GM23248 (cell line): ENCODE measurements at regions not wholly inside any gene's neighbourhood (a gene's known extent, or its start where the extent isn't known, plus 50 kb on each side); places are given as distances from the start of the nearest gene placed in this dataset.
A peak's percentile ranks its signal among the peaks of the same experiment; 100 is the strongest.

Experiments
- DNase-seq: peaks from one replicate; pipeline ENCODE4 v3.0.0-alpha.2; 2015
- H2AFZ ChIP-seq: fragments of 200-600 bp; sonication (generic); 2 replicates; pipeline ENCODE4 v1.6.1; 2016; ENCODE audit warnings: antibody characterized with exemption
- H3F3A ChIP-seq: fragments of 200-600 bp; sonication (generic); 2 replicates; pipeline ENCODE4 v1.6.1; 2016; ENCODE audit warnings: mild to moderate bottlenecking, antibody characterized with exemption, mixed run types; ENCODE audit not compliant: insufficient read depth
- H3K27ac ChIP-seq: fragments of 200-600 bp; sonication (generic); 2 replicates; pipeline ENCODE4 v1.5.1; 2016; ENCODE audit warnings: mild to moderate bottlenecking
- H3K27me3 ChIP-seq: fragments of 200-600 bp; sonication (generic); replicated peaks from 2 replicates; pipeline ENCODE4 v1.6.1; 2016; ENCODE audit warnings: mild to moderate bottlenecking; ENCODE audit not compliant: insufficient read depth
- H3K36me3 ChIP-seq: fragments of 200-600 bp; sonication (generic); 2 replicates; pipeline ENCODE4 v1.6.1; 2016; ENCODE audit warnings: low read depth, mild to moderate bottlenecking
- H3K4me1 ChIP-seq: fragments of 200-600 bp; sonication (generic); 2 replicates; pipeline ENCODE4 v1.6.1; 2016; ENCODE audit warnings: mild to moderate bottlenecking; ENCODE audit not compliant: insufficient read depth
- H3K4me2 ChIP-seq: fragments of 200-600 bp; sonication (generic); one replicate; pipeline ENCODE4 v1.6.1; 2016; ENCODE audit warnings: mild to moderate bottlenecking; ENCODE audit not compliant: unreplicated experiment
- H3K4me3 ChIP-seq: fragments of 200-600 bp; sonication (generic); 2 replicates; pipeline ENCODE4 v1.5.1; 2016; ENCODE audit warnings: mild to moderate bottlenecking
- H3K79me2 ChIP-seq: fragments of 200-600 bp; sonication (generic); 2 replicates; pipeline ENCODE4 v1.6.1; 2016; ENCODE audit warnings: mild to moderate bottlenecking; ENCODE audit not compliant: insufficient read depth
- H3K9ac ChIP-seq: fragments of 200-600 bp; sonication (generic); 2 replicates; pipeline ENCODE4 v1.6.1; 2016; ENCODE audit warnings: mild to moderate bottlenecking
- H3K9me2 ChIP-seq: fragments of 200-600 bp; sonication (generic); 2 replicates; pipeline ENCODE4 v1.6.1; 2016; ENCODE audit warnings: mixed run types, mild to moderate bottlenecking, moderate library complexity; ENCODE audit not compliant: insufficient read depth
- H3K9me3 ChIP-seq: fragments of 200-600 bp; sonication (generic); one replicate; pipeline ENCODE4 v1.6.1; 2017; ENCODE audit warnings: low read depth
- H4K20me1 ChIP-seq: fragments of 200-600 bp; sonication (generic); 2 replicates; pipeline ENCODE4 v1.6.0; 2016; ENCODE audit not compliant: insufficient read depth
- EZH2 ChIP-seq: fragments of 200-600 bp; sonication (generic); IDR thresholded peaks from 2 replicates; pipeline ENCODE4 v1.6.1; 2018; ENCODE audit warnings: antibody characterized with exemption, mild to moderate bottlenecking; ENCODE audit not compliant: insufficient read depth, poor library complexity, severe bottlenecking
- EZH2phosphoT487 ChIP-seq: fragments of 200-600 bp; sonication (generic); IDR thresholded peaks from 2 replicates; pipeline ENCODE4 v1.6.1; 2018; ENCODE audit warnings: antibody characterized with exemption, moderate library complexity, mild to moderate bottlenecking, low read depth; ENCODE audit not compliant: insufficient read depth
- WGBS, 2 experiments: methylation state at CpG; one replicate each; pipeline ENCODE4 v1.1.6; 2015 to 2017; ENCODE audit warnings: low lambda C conversion rate in 2 of 2, low coverage in 1 of 2; ENCODE audit errors: missing lambda C conversion rate in 2 of 2; 5-methylcytosine and 5-hydroxymethylcytosine counted together
- in situ Hi-C: fragments of 300-500 bp; cut with MboI; formaldehyde crosslinking; loops from 2 replicates; pipeline ENCODE4 v1.15.0; 2020

DNA sequence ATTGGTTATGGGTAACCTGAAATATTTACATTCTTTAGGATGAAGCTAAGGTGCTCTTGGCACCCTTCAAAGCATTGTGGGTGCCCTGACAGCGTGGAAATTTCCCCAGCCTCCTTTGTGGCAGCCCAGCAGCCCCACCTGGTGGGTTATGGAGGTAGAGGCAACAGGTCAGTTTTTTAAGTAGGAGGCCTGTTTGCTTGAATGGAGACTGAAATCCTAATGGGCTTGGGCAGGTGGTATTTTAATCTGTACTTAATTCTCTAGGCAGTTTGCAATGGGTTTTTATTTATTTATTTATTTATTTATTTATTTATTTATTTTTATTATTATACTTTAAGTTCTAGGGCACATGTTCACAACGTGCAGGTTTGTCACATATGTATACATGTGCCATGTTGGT lies 139.4 kb downstream of the EPC1 start:
- no peaks in the 10 kb centered on the region for H3K27me3 ChIP-seq
- no peaks in the 10 kb centered on the region for H3K79me2 ChIP-seq
- H3K9me3 ChIP-seq = no peaks in the 10 kb centered on the region
- H3K4me1 ChIP-seq = peaks cover 17% of the 10 kb centered on the region
- no peak overlapping the region for H3K4me3 ChIP-seq
- WGBS, 2 experiments = 58 to 74% methylated on average over 2 of the region's 2 CpGs
- no peak overlapping the region for H3K9ac ChIP-seq
- peak; percentile 73 for DNase-seq
- H3K36me3 ChIP-seq = no peaks in the 10 kb centered on the region
- in situ Hi-C loops = no loop called here
- no peak overlapping the region for H3K27ac ChIP-seq
- H3K4me2 ChIP-seq = no peak overlapping the region
- no peaks in the 10 kb centered on the region for H4K20me1 ChIP-seq
- no peak overlapping the region for H2AFZ ChIP-seq
- H3K9me2 ChIP-seq = no peaks in the 10 kb centered on the region
- H3F3A ChIP-seq = peaks cover 8% of the 10 kb centered on the region
- no peak for TF ChIP-seq EZH2phosphoT487
- no peak for TF ChIP-seq EZH2

- Histone ChIP-seq H3K9me2 (no peaks in the 10 kb centered on the region), H3K79me2 (no peaks in the 10 kb centered on the region), H3K9me3 (no peaks in the 10 kb centered on the region), H3F3A (peaks cover 8% of the 10 kb centered on the region), H3K4me1 (peaks cover 17% of the 10 kb centered on the region), H3K36me3 (no peaks in the 10 kb centered on the region), H2AFZ (peak overlapping the region; percentile 14; the same call in 1 of the 2 replicates), H3K4me2 (peak overlapping the region; percentile 53), H3K4me3 (no peak overlapping the region), H3K27ac (0 out of 2 replicates have a peak overlapping the region, but pooled peaks have one; percentile 2), H4K20me1 (no peaks in the 10 kb centered on the region), H3K27me3 (no peaks in the 10 kb centered on the region), H3K9ac (no peak overlapping the region)
- WGBS, 2 experiments = 0 to 7% methylated on average over 1 of the region's 1 CpG
- peak; percentile 59 for DNase-seq
- TF ChIP-seq EZH2 = no peak
- TF ChIP-seq EZH2phosphoT487 = no peak
- in situ Hi-C loops = no loop called here
Measured at GRCh38 chr10:32205670-32206069, 141.3 kb downstream of the EPC1 start.

DNA sequence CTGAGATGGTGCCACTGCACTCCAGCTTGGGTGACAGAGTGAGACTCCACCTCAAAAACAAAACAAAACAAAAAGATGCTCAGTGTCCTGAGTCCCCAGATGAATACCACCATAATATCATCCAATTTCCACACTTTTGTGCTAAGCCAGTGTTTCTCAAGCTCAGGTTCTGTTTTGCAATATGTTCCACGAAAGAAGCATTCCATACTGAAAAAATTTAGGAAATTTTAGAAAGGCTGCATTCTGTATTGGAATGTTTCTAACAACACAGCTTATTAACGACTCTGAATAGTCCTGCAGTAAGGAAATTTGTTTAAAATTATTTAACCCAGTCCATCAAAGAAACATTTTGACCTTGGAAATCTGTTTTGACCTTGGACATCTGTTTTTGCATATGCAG lies 142.4 kb downstream of the EPC1 start:
- Histone ChIP-seq H3K4me1 (peaks cover 17% of the 10 kb centered on the region), H3K27me3 (no peaks in the 10 kb centered on the region), H3K9me3 (no peaks in the 10 kb centered on the region), H3K9ac (no peak overlapping the region), H3K4me2 (no peak overlapping the region), H3K9me2 (no peaks in the 10 kb centered on the region), H3F3A (peaks cover 8% of the 10 kb centered on the region), H3K27ac (no peak overlapping the region), H3K36me3 (no peaks in the 10 kb centered on the region), H3K4me3 (no peak overlapping the region), H2AFZ (no peak overlapping the region), H3K79me2 (no peaks in the 10 kb centered on the region), H4K20me1 (no peaks in the 10 kb centered on the region)
- in situ Hi-C loops = no loop called here
- 46 to 56% methylated on average over 2 of the region's 2 CpGs for WGBS, 2 experiments
- peak; percentile 26 for DNase-seq
- TF ChIP-seq EZH2phosphoT487 (no peak), EZH2 (no peak)

GRCh38 chr10:32199714-32200394 lies 143.6 kb upstream of the KIF5B start:
- Histone ChIP-seq H3K27me3 (no peaks in the 10 kb centered on the region), H2AFZ (no peak overlapping the region), H3K27ac (no peak overlapping the region), H3K4me2 (no peak overlapping the region), H3F3A (no peaks in the 10 kb centered on the region), H3K9me3 (no peaks in the 10 kb centered on the region), H4K20me1 (no peaks in the 10 kb centered on the region), H3K9me2 (no peaks in the 10 kb centered on the region), H3K79me2 (no peaks in the 10 kb centered on the region), H3K4me1 (0 out of 2 replicates have a peak, but pooled peaks cover 2% of the 10 kb centered on the region), H3K9ac (no peak overlapping the region), H3K4me3 (no peak overlapping the region), H3K36me3 (no peaks in the 10 kb centered on the region)
- in situ Hi-C loops = no loop called here
- DNase-seq = no peak
- 74 to 78% methylated on average over 5 of the region's 5 CpGs for WGBS, 2 experiments
- TF ChIP-seq EZH2phosphoT487 (no peak), EZH2 (no peak)

- no peak overlapping the region for H3K4me2 ChIP-seq
Measured at GRCh38 chr10:32197423-32197822, 141.2 kb upstream of the KIF5B start.

More at GRCh38 chr10:32197423-32197822, 141.2 kb upstream of the KIF5B start:
- Histone ChIP-seq H3K36me3 (no peaks in the 10 kb centered on the region), H3F3A (no peaks in the 10 kb centered on the region), H3K4me3 (no peak overlapping the region), H3K4me1 (no peaks in the 10 kb centered on the region), H3K9me3 (no peaks in the 10 kb centered on the region), H3K27ac (no peak overlapping the region), H2AFZ (peak overlapping the region; percentile 51; the same call in 1 of the 2 replicates), H3K9ac (no peak overlapping the region), H3K79me2 (no peaks in the 10 kb centered on the region), H3K9me2 (no peaks in the 10 kb centered on the region), H3K27me3 (no peaks in the 10 kb centered on the region), H4K20me1 (no peaks in the 10 kb centered on the region)
- TF ChIP-seq EZH2 (no peak), EZH2phosphoT487 (no peak)
- DNase-seq = no peak
- in situ Hi-C loops = no loop called here
- 29 to 31% methylated on average over 5 of the region's 5 CpGs for WGBS, 2 experiments
